Astrocyte (in vitro differentiated cells and primary cell): ENCODE measurements at regions not wholly inside any gene's neighbourhood (a gene's known extent, or its start where the extent isn't known, plus 50 kb on each side); places are given as distances from the start of the nearest gene placed in this dataset.

Experiments used
- DNase-seq: peaks from one replicate; pipeline ENCODE4 v3.0.0-alpha.2; 2010; ENCODE audit warnings: low read depth
- FAIRE-seq: peaks from 2 replicates; lab custom pipeline; 2011; peaks lifted over from hg19 to GRCh38; lab: Jason Lieb, UNC
- H2AFZ ChIP-seq: 2 replicates; pipeline ENCODE4 v1.6.0; 2012; ENCODE audit warnings: low read depth, low read length, inconsistent platforms
- H3K27ac ChIP-seq: 2 replicates; pipeline ENCODE4 v1.5.1; 2011; ENCODE audit warnings: low read depth, low read length, inconsistent platforms
- H3K27me3 ChIP-seq: 2 replicates; pipeline ENCODE4 v1.6.0; 2011; ENCODE audit warnings: low read length, inconsistent platforms; ENCODE audit not compliant: insufficient read depth
- H3K36me3 ChIP-seq: 2 replicates; pipeline ENCODE4 v1.5.1; 2011; ENCODE audit warnings: low read length, inconsistent platforms; ENCODE audit not compliant: insufficient read depth
- H3K4me1 ChIP-seq: 2 replicates; pipeline ENCODE4 v1.5.1; 2011; ENCODE audit warnings: low read length, inconsistent platforms; ENCODE audit not compliant: insufficient read depth
- H3K4me2 ChIP-seq: 2 replicates; pipeline ENCODE4 v1.6.0; 2012; ENCODE audit warnings: low read length, inconsistent platforms
- H3K4me3 ChIP-seq: 2 replicates; pipeline ENCODE4 v1.5.1; 2011; ENCODE audit warnings: low read depth, mild to moderate bottlenecking, low read length, inconsistent platforms; ENCODE audit not compliant: insufficient read depth
- H3K79me2 ChIP-seq: 2 replicates; pipeline ENCODE4 v1.6.0; 2012; ENCODE audit warnings: mild to moderate bottlenecking, low read length, inconsistent platforms; ENCODE audit not compliant: insufficient read depth
- H3K9ac ChIP-seq: 2 replicates; pipeline ENCODE4 v1.6.0; 2012; ENCODE audit warnings: mild to moderate bottlenecking, low read length, inconsistent platforms
- H3K9me3 ChIP-seq: 2 replicates; pipeline ENCODE4 v1.5.1; 2012; ENCODE audit warnings: low read depth, mild to moderate bottlenecking, low read length, inconsistent platforms; ENCODE audit not compliant: insufficient read depth
- H4K20me1 ChIP-seq: 2 replicates; pipeline ENCODE4 v1.6.0; 2012; ENCODE audit warnings: low read length, inconsistent platforms; ENCODE audit not compliant: insufficient read depth
- H3K27ac Mint-ChIP-seq: one replicate; pipeline ENCODE4 v1.8.0; 2021; ENCODE audit warnings: mild to moderate bottlenecking, mixed read lengths; ENCODE audit not compliant: unreplicated experiment
- H3K27me3 Mint-ChIP-seq: one replicate; pipeline ENCODE4 v1.8.0; 2021; ENCODE audit warnings: low read depth, mixed read lengths; ENCODE audit not compliant: unreplicated experiment
- H3K36me3 Mint-ChIP-seq: one replicate; pipeline ENCODE4 v1.8.0; 2021; ENCODE audit warnings: low read depth, mixed read lengths; ENCODE audit not compliant: unreplicated experiment
- H3K4me1 Mint-ChIP-seq: one replicate; pipeline ENCODE4 v1.8.0; 2021; ENCODE audit warnings: low read depth, mixed read lengths; ENCODE audit not compliant: unreplicated experiment
- H3K4me3 Mint-ChIP-seq: one replicate; pipeline ENCODE4 v1.8.0; 2021; ENCODE audit warnings: mild to moderate bottlenecking, moderate library complexity, mixed read lengths; ENCODE audit not compliant: unreplicated experiment
- H3K9me3 Mint-ChIP-seq: one replicate; pipeline ENCODE4 v1.8.0; 2021; ENCODE audit warnings: mild to moderate bottlenecking, mixed read lengths; ENCODE audit not compliant: unreplicated experiment
- CTCF ChIP-seq: IDR thresholded peaks from 2 replicates; pipeline ENCODE4 v1.5.1; 2011; ENCODE audit warnings: low read depth, mild to moderate bottlenecking, inconsistent platforms, low read length, moderate library complexity; ENCODE audit not compliant: insufficient read depth
- EZH2 ChIP-seq: IDR thresholded peaks from 2 replicates; pipeline ENCODE4 v1.6.1; 2012; ENCODE audit warnings: mild to moderate bottlenecking, low read length, inconsistent platforms; ENCODE audit not compliant: insufficient read depth

- Histone ChIP-seq H3K9me3 (no peaks in the 10 kb centered on the region), H3K27ac (no peak overlapping the region), H3K4me3 (no peak overlapping the region), H3K27me3 (no peaks in the 10 kb centered on the region), H3K79me2 (no peaks in the 10 kb centered on the region), H3K4me1 (no peaks in the 10 kb centered on the region), H3K4me2 (no peak overlapping the region), H4K20me1 (no peaks in the 10 kb centered on the region), H3K36me3 (no peaks in the 10 kb centered on the region), H2AFZ (peak overlapping the region; percentile 28), H3K9ac (no peak overlapping the region)
- Mint-ChIP-seq H3K4me1 (peaks cover 2% of the 10 kb centered on the region), H3K27me3 (no peaks in the 10 kb centered on the region), H3K27ac (no peak overlapping the region), H3K4me3 (no peak overlapping the region), H3K36me3 (no peaks in the 10 kb centered on the region), H3K9me3 (no peaks in the 10 kb centered on the region)
- DNase-seq: no peak
- TF ChIP-seq EZH2 (no peak), CTCF (no peak)
- FAIRE-seq: no peak
These were observed 58.0 kb upstream of the DAAM1 start for GRCh38 chr14:59130462-59130861.

- no peaks in the 10 kb centered on the region for H3K27me3 ChIP-seq
- H3K4me1 ChIP-seq: no peaks in the 10 kb centered on the region
- no peaks in the 10 kb centered on the region for H3K79me2 ChIP-seq
- no peaks in the 10 kb centered on the region for H3K36me3 Mint-ChIP-seq
- no peak overlapping the region for H3K4me2 ChIP-seq
- H3K27ac ChIP-seq: no peak overlapping the region
- no peaks in the 10 kb centered on the region for H3K36me3 ChIP-seq
- H4K20me1 ChIP-seq: no peaks in the 10 kb centered on the region
- no peaks in the 10 kb centered on the region for H3K9me3 ChIP-seq
- no peak overlapping the region for H3K4me3 Mint-ChIP-seq
- TF ChIP-seq CTCF (no peak), EZH2 (no peak)
- H2AFZ ChIP-seq: no peak overlapping the region
- H3K4me3 ChIP-seq: no peak overlapping the region
- FAIRE-seq (no peak), DNase-seq (no peak)
- H3K9me3 Mint-ChIP-seq: no peaks in the 10 kb centered on the region
- H3K27ac Mint-ChIP-seq: no peak overlapping the region
- peaks cover 2% of the 10 kb centered on the region for H3K4me1 Mint-ChIP-seq
- peaks cover 2% of the 10 kb centered on the region for H3K27me3 Mint-ChIP-seq
- no peak overlapping the region for H3K9ac ChIP-seq
These were observed 56.3 kb upstream of the DAAM1 start for GRCh38 chr14:59131938-59132795.
